Activated T-helper 1 cell treated with anti-CD3 and anti-CD28 coated beads, Interleukin-12 subunit alpha, Interleukin-12 subunit beta, Interleukin-2, Interleukin-4 antibody, amounts not matched to agents 30 ng/mL and 10 ng/mL and 1 ng/mL, durations not matched to agents 14 hours and 24 hours and 36 hours (primary cell): ENCODE measurements at regions not wholly inside any gene's neighbourhood (a gene's known extent, or its start where the extent isn't known, plus 50 kb on each side); places are given as distances from the start of the nearest gene placed in this dataset.

Experiments used
- DNase-seq: peaks from one replicate; pipeline ENCODE4 v3.0.0; 2021; ENCODE audit warnings: low spot score
- H3K27ac Mint-ChIP-seq: one replicate; pipeline ENCODE4 v1.8.0; 2021; ENCODE audit warnings: mild to moderate bottlenecking, mixed read lengths
- H3K27me3 Mint-ChIP-seq: one replicate; pipeline ENCODE4 v1.8.0; 2022; ENCODE audit warnings: mild to moderate bottlenecking, moderate library complexity, mixed read lengths; ENCODE audit not compliant: insufficient read depth
- H3K36me3 Mint-ChIP-seq: one replicate; pipeline ENCODE4 v1.8.0; 2021; ENCODE audit warnings: low read depth, mixed read lengths
- H3K4me1 Mint-ChIP-seq: one replicate; pipeline ENCODE4 v1.8.0; 2021; ENCODE audit warnings: low read depth, mixed read lengths
- H3K4me3 Mint-ChIP-seq: one replicate; pipeline ENCODE4 v1.8.0; 2021; ENCODE audit warnings: mild to moderate bottlenecking, moderate library complexity, mixed read lengths
- H3K9me3 Mint-ChIP-seq: one replicate; pipeline ENCODE4 v1.8.0; 2021; ENCODE audit warnings: mixed read lengths
- intact Hi-C: fragments of 100-400 bp; cut with micrococcal nuclease; formaldehyde crosslinking; loops from one replicate; pipeline ENCODE4 v1.15.1; 2024

GRCh38 chr12:19025582-19025981, 104.0 kb upstream of the PLEKHA5 start:
- H3K4me1 Mint-ChIP-seq: no peaks in the 10 kb centered on the region
- intact Hi-C loops: no loop called here
- H3K27ac Mint-ChIP-seq: no peak overlapping the region
- no peak overlapping the region for H3K4me3 Mint-ChIP-seq
- no peak for DNase-seq
- H3K36me3 Mint-ChIP-seq: no peaks in the 10 kb centered on the region
- H3K27me3 Mint-ChIP-seq: no peaks in the 10 kb centered on the region
- no peaks in the 10 kb centered on the region for H3K9me3 Mint-ChIP-seq

GRCh38 chr12:19026034-19026433, 103.5 kb upstream of the PLEKHA5 start:
- Mint-ChIP-seq H3K27ac (no peak overlapping the region), H3K9me3 (no peaks in the 10 kb centered on the region), H3K4me3 (no peak overlapping the region), H3K27me3 (no peaks in the 10 kb centered on the region), H3K4me1 (no peaks in the 10 kb centered on the region), H3K36me3 (no peaks in the 10 kb centered on the region)
- DNase-seq: no peak
- intact Hi-C loops: no loop called here

GRCh38 chr12:19026614-19027488, 102.7 kb upstream of the PLEKHA5 start:
- no peaks in the 10 kb centered on the region for H3K4me1 Mint-ChIP-seq
- H3K4me3 Mint-ChIP-seq: no peak overlapping the region
- intact Hi-C loops: no loop called here
- DNase-seq: no peak
- no peaks in the 10 kb centered on the region for H3K9me3 Mint-ChIP-seq
- H3K27me3 Mint-ChIP-seq: no peaks in the 10 kb centered on the region
- no peak overlapping the region for H3K27ac Mint-ChIP-seq
- no peaks in the 10 kb centered on the region for H3K36me3 Mint-ChIP-seq

- Mint-ChIP-seq H3K27ac (no peak overlapping the region), H3K9me3 (peaks cover 3% of the 10 kb centered on the region), H3K4me3 (no peak overlapping the region), H3K4me1 (no peaks in the 10 kb centered on the region), H3K27me3 (no peaks in the 10 kb centered on the region), H3K36me3 (no peaks in the 10 kb centered on the region)
- intact Hi-C loops: no loop called here
- DNase-seq: no peak
These were observed 99.4 kb upstream of the PLEKHA5 start for GRCh38 chr12:19030180-19030579.

- Mint-ChIP-seq H3K27me3 (no peaks in the 10 kb centered on the region), H3K27ac (no peak overlapping the region), H3K36me3 (no peaks in the 10 kb centered on the region), H3K9me3 (peaks cover 3% of the 10 kb centered on the region), H3K4me1 (no peaks in the 10 kb centered on the region), H3K4me3 (no peak overlapping the region)
- DNase-seq: no peak
- intact Hi-C loops: no loop called here
These were observed 98.9 kb upstream of the PLEKHA5 start for GRCh38 chr12:19030603-19031002.

GRCh38 chr12:19031032-19031431, 98.5 kb upstream of the PLEKHA5 start:
- Mint-ChIP-seq H3K4me1 (no peaks in the 10 kb centered on the region), H3K9me3 (peaks cover 3% of the 10 kb centered on the region), H3K4me3 (no peak overlapping the region), H3K36me3 (no peaks in the 10 kb centered on the region), H3K27ac (no peak overlapping the region), H3K27me3 (no peaks in the 10 kb centered on the region)
- DNase-seq: no peak
- intact Hi-C loops: no loop called here

- no peaks in the 10 kb centered on the region for H3K36me3 Mint-ChIP-seq
- no peak overlapping the region for H3K27ac Mint-ChIP-seq
- H3K9me3 Mint-ChIP-seq: peaks cover 3% of the 10 kb centered on the region
- DNase-seq: no peak
- H3K4me1 Mint-ChIP-seq: no peaks in the 10 kb centered on the region
- intact Hi-C loops: no loop called here
- H3K4me3 Mint-ChIP-seq: no peak overlapping the region
- no peaks in the 10 kb centered on the region for H3K27me3 Mint-ChIP-seq
These were observed 96.7 kb upstream of the PLEKHA5 start for GRCh38 chr12:19032826-19033225.

- Mint-ChIP-seq H3K4me1 (no peaks in the 10 kb centered on the region), H3K27me3 (no peaks in the 10 kb centered on the region), H3K27ac (no peak overlapping the region), H3K9me3 (peaks cover 3% of the 10 kb centered on the region), H3K36me3 (no peaks in the 10 kb centered on the region), H3K4me3 (no peak overlapping the region)
- intact Hi-C loops: no loop called here
- no peak for DNase-seq
These were observed 96.3 kb upstream of the PLEKHA5 start for GRCh38 chr12:19033244-19033643.

- Mint-ChIP-seq H3K27me3 (no peaks in the 10 kb centered on the region), H3K9me3 (peaks cover 3% of the 10 kb centered on the region), H3K4me3 (no peak overlapping the region), H3K27ac (no peak overlapping the region), H3K4me1 (no peaks in the 10 kb centered on the region), H3K36me3 (no peaks in the 10 kb centered on the region)
- no peak for DNase-seq
- intact Hi-C loops: no loop called here
These were observed 94.6 kb upstream of the PLEKHA5 start for GRCh38 chr12:19034937-19035336.

GRCh38 chr12:19035536-19035935, 94.0 kb upstream of the PLEKHA5 start:
- intact Hi-C loops: no loop called here
- Mint-ChIP-seq H3K36me3 (no peaks in the 10 kb centered on the region), H3K9me3 (peaks cover 3% of the 10 kb centered on the region), H3K27me3 (no peaks in the 10 kb centered on the region), H3K27ac (no peak overlapping the region), H3K4me3 (no peak overlapping the region), H3K4me1 (no peaks in the 10 kb centered on the region)
- DNase-seq: no peak

- Mint-ChIP-seq H3K27me3 (no peaks in the 10 kb centered on the region), H3K27ac (no peak overlapping the region), H3K4me1 (no peaks in the 10 kb centered on the region), H3K36me3 (no peaks in the 10 kb centered on the region), H3K9me3 (peaks cover 3% of the 10 kb centered on the region), H3K4me3 (no peak overlapping the region)
- DNase-seq: no peak
- intact Hi-C loops: no loop called here
These were observed 92.7 kb upstream of the PLEKHA5 start for GRCh38 chr12:19036673-19037357.

- no peaks in the 10 kb centered on the region for H3K9me3 Mint-ChIP-seq
- H3K36me3 Mint-ChIP-seq: no peaks in the 10 kb centered on the region
- DNase-seq: no peak
- H3K27ac Mint-ChIP-seq: no peak overlapping the region
- H3K4me1 Mint-ChIP-seq: no peaks in the 10 kb centered on the region
- no peak overlapping the region for H3K4me3 Mint-ChIP-seq
- H3K27me3 Mint-ChIP-seq: no peaks in the 10 kb centered on the region
- intact Hi-C loops: no loop called here
These were observed 91.3 kb upstream of the PLEKHA5 start for GRCh38 chr12:19038209-19038608.

- no peaks in the 10 kb centered on the region for H3K4me1 Mint-ChIP-seq
- intact Hi-C loops: no loop called here
- H3K27ac Mint-ChIP-seq: no peak overlapping the region
- H3K9me3 Mint-ChIP-seq: no peaks in the 10 kb centered on the region
- no peaks in the 10 kb centered on the region for H3K27me3 Mint-ChIP-seq
- no peaks in the 10 kb centered on the region for H3K36me3 Mint-ChIP-seq
- DNase-seq: no peak
- H3K4me3 Mint-ChIP-seq: no peak overlapping the region
These were observed 90.0 kb upstream of the PLEKHA5 start for GRCh38 chr12:19039515-19039914.
